ENCODE measurements at regions not wholly inside any gene's neighbourhood (a gene's known extent, or its start where the extent isn't known, plus 50 kb on each side); places are given as distances from the start of the nearest gene placed in this dataset.
"Not testable (repeated sequence)": the region's sequence is repeated elsewhere in the genome, so short reads cannot be mapped to it uniquely, and the experiment has no call there.

GRCh38 chr1:157269656-157270375 lies 131.6 kb upstream of the ETV3 start:
- CTCF ChIA-PET = no interaction called here
- POLR2A ChIA-PET (ENCODE audit: low non-redundant PET) = no interaction called here
- TF ChIP-seq CTCF (conservative IDR thresholded peaks at IDR 0.05; ENCODE audit: low read depth) = no peak
- DNase-seq (ENCODE audit: low spot score) = no peak
- H3K27ac ChIP-seq = no peak overlapping the region

- no peak overlapping the region for H3K27ac ChIP-seq
- ChIA-PET CTCF (no interaction called here), POLR2A (ENCODE audit: low non-redundant PET) (no interaction called here)
- no peak for TF ChIP-seq CTCF (conservative IDR thresholded peaks at IDR 0.05; ENCODE audit: low read depth)
- no peak for DNase-seq (ENCODE audit: low spot score)
Measured at GRCh38 chr1:157262891-157263290, 124.7 kb upstream of the ETV3 start.

- H3K27ac ChIP-seq = no peak overlapping the region
- DNase-seq (ENCODE audit: low spot score) = no peak
- no peak for TF ChIP-seq CTCF (conservative IDR thresholded peaks at IDR 0.05; ENCODE audit: low read depth)
- POLR2A ChIA-PET (ENCODE audit: low non-redundant PET) = no interaction called here
- CTCF ChIA-PET = no interaction called here
Measured at GRCh38 chr1:157262422-157262821, 124.2 kb upstream of the ETV3 start.

- CTCF ChIA-PET; H3K27ac ChIP-seq; DNase-seq (ENCODE audit: low spot score); POLR2A ChIA-PET (ENCODE audit: low non-redundant PET): not testable (repeated sequence)
Measured at GRCh38 chr1:157255891-157256290, 117.7 kb upstream of the ETV3 start.

GRCh38 chr1:157254183-157254582 lies 116.0 kb upstream of the ETV3 start:
- H3K27ac ChIP-seq; DNase-seq (ENCODE audit: low spot score); POLR2A ChIA-PET (ENCODE audit: low non-redundant PET); CTCF ChIA-PET: not testable (repeated sequence)

GRCh38 chr1:157252473-157252872 lies 114.3 kb upstream of the ETV3 start:
- ChIA-PET POLR2A (ENCODE audit: low non-redundant PET) (no interaction called here), CTCF (interaction anchor here (0.6 kb wide), 1 partner anchor 24 kb away, joined by 3 read pairs; no protein-coding TSS in a partner anchor)
- TF ChIP-seq CTCF (conservative IDR thresholded peaks at IDR 0.05; ENCODE audit: low read depth) = no peak
- H3K27ac ChIP-seq = no peak overlapping the region
- DNase-seq (ENCODE audit: low spot score) = no peak

- no peak for DNase-seq (ENCODE audit: low spot score)
- H3K27ac ChIP-seq = no peak overlapping the region
- TF ChIP-seq CTCF (conservative IDR thresholded peaks at IDR 0.05; ENCODE audit: low read depth) = no peak
- CTCF ChIA-PET = interaction anchor here (0.6 kb wide), 1 partner anchor 54 kb away, joined by 3 read pairs; no protein-coding TSS in a partner anchor
- POLR2A ChIA-PET (ENCODE audit: low non-redundant PET) = no interaction called here
Measured at GRCh38 chr1:157249739-157250138, 111.5 kb upstream of the ETV3 start.

GRCh38 chr1:157249326-157249725 lies 111.1 kb upstream of the ETV3 start:
- ChIA-PET CTCF (no interaction called here), POLR2A (ENCODE audit: low non-redundant PET) (no interaction called here)
- TF ChIP-seq CTCF (conservative IDR thresholded peaks at IDR 0.05; ENCODE audit: low read depth) = no peak
- no peak overlapping the region for H3K27ac ChIP-seq
- DNase-seq (ENCODE audit: low spot score) = no peak

GRCh38 chr1:157247764-157248049 lies 109.5 kb upstream of the ETV3 start:
- CTCF ChIA-PET; POLR2A ChIA-PET (ENCODE audit: low non-redundant PET); DNase-seq (ENCODE audit: low spot score): not testable (repeated sequence)

More at GRCh38 chr1:157247764-157248049, 109.5 kb upstream of the ETV3 start:
- H3K27ac ChIP-seq = not testable (repeated sequence)

Data from RWPE1 (cell line).